ENCODE measurements at regions not wholly inside any gene's neighbourhood (a gene's known extent, or its start where the extent isn't known, plus 50 kb on each side); places are given as distances from the start of the nearest gene placed in this dataset.

GRCh38 chr3:177281292-177282118 is 84.2 kb upstream of the TBL1XR1 start:
- DNase-seq: peak; percentile 63
- Histone ChIP-seq H3K36me3 (replicated peaks in 1 of 2; ENCODE audit: control extremely low read depth in 1 of 2, control insufficient read depth in 1 of 2, extremely low read depth in 1 of 2, insufficient read depth in 2 of 2, low read length in 1 of 2) (no peaks in the 10 kb centered on the region), H3K9me3 (ENCODE audit: control extremely low read depth in 1 of 3, control insufficient read depth in 2 of 3, insufficient read depth in 1 of 3, low read length in 2 of 3) (peaks cover 0 to 11% (median 6%) of the 10 kb centered on the region in 3 donors), H4K20me1 (ENCODE audit: control insufficient read depth, insufficient read depth, low read length, poor library complexity, severe bottlenecking) (no peaks in the 10 kb centered on the region), H3K27me3 (replicated peaks in 1 of 4; ENCODE audit: control extremely low read depth in 1 of 4, control insufficient read depth in 3 of 4, insufficient read depth in 4 of 4, low read length in 3 of 4) (no peaks in the 10 kb centered on the region), H3K27ac (ENCODE audit: low read length in 2 of 2) (peak overlapping the region; percentile 17 to 63), H3K4me2 (replicated peaks; ENCODE audit: low read depth, low read length, poor library complexity, severe bottlenecking) (peak overlapping the region; percentile 38), H3K4me3 (ENCODE audit: control extremely low read depth in 1 of 5, extremely low read depth in 1 of 5, insufficient read depth in 1 of 5, low read depth in 2 of 5, low read length in 4 of 5) (no peak overlapping the region), H3K4me1 (ENCODE audit: control insufficient read depth in 2 of 2, insufficient read depth in 2 of 2, low read length in 2 of 2) (peaks cover 19 to 20% of the 10 kb centered on the region in 2 donors), H3K9ac (ENCODE audit: low read length) (no peak overlapping the region), H2AFZ (ENCODE audit: insufficient read depth, low read depth, low read length, poor library complexity, severe bottlenecking) (peak overlapping the region; percentile 55), H3K79me2 (ENCODE audit: control insufficient read depth, insufficient read depth, low read length) (no peaks in the 10 kb centered on the region)
- intact Hi-C loops (cut with micrococcal nuclease): no loop called here
- WGBS (ENCODE audit: insufficient coverage): no CpG with 5 or more reads among the region's 7 CpGs
- TF ChIP-seq, protein P1, sequence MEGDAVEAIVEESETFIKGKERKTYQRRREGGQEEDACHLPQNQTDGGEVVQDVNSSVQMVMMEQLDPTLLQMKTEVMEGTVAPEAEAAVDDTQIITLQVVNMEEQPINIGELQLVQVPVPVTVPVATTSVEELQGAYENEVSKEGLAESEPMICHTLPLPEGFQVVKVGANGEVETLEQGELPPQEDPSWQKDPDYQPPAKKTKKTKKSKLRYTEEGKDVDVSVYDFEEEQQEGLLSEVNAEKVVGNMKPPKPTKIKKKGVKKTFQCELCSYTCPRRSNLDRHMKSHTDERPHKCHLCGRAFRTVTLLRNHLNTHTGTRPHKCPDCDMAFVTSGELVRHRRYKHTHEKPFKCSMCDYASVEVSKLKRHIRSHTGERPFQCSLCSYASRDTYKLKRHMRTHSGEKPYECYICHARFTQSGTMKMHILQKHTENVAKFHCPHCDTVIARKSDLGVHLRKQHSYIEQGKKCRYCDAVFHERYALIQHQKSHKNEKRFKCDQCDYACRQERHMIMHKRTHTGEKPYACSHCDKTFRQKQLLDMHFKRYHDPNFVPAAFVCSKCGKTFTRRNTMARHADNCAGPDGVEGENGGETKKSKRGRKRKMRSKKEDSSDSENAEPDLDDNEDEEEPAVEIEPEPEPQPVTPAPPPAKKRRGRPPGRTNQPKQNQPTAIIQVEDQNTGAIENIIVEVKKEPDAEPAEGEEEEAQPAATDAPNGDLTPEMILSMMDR (IDR thresholded peaks at IDR 0.05): no peak
- TF ChIP-seq EZH2 (IDR thresholded peaks at IDR 0.05; ENCODE audit: borderline replicate concordance, insufficient read depth, low read depth, low read length, poor library complexity, severe bottlenecking): no peak
- CTCF ChIA-PET: interaction anchor here (1.0 kb wide), 1 partner anchor 231 kb away, joined by 3 read pairs; no protein-coding TSS in a partner anchor
- Mint-ChIP-seq H3K4me3 (peak overlapping the region; percentile 58), H3K27me3 (no peaks in the 10 kb centered on the region), H3K9me3 (ENCODE audit: insufficient read depth) (peaks cover 3% of the 10 kb centered on the region), H3K4me1 (peaks cover 27% of the 10 kb centered on the region), H3K27ac (peak overlapping the region; percentile 84)
- ATAC-seq (ENCODE audit: low read depth): peak; percentile 72
- POLR2A ChIA-PET: interaction anchor here (0.6 kb wide), 1 partner anchor 59 kb away, joined by 8 read pairs; no protein-coding TSS in a partner anchor

DNA sequence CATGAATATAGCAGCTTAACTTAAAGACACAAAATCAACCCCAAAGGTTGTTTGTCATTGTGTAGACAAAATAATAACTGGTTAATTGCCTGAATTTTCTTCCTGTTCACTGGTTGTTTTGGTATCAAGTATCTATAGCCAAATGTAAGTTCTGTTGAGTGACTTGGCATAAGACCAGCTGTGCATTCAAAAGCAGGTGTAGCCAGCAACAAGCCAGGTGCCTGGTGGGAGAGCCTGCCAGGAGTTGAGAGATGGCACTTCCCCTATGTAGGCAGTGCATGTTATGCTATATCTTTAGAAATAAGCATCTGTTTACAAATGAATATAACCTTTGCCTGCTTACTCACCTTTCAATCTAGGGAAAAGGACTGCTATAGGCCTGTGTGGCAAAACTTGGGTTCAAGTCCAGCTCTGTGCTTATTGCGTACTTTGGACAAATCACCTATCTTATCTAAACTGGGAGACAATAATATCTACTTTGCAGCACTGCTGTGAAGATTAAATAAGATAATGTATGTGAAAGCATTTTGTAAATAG is 84.9 kb upstream of the TBL1XR1 start:
- intact Hi-C loops (cut with micrococcal nuclease): no loop called here
- Histone ChIP-seq H3K4me3 (ENCODE audit: control extremely low read depth in 1 of 5, extremely low read depth in 1 of 5, insufficient read depth in 1 of 5, low read depth in 2 of 5, low read length in 4 of 5) (no peak overlapping the region), H3K27me3 (replicated peaks in 1 of 4; ENCODE audit: control extremely low read depth in 1 of 4, control insufficient read depth in 3 of 4, insufficient read depth in 4 of 4, low read length in 3 of 4) (no peaks in the 10 kb centered on the region), H3K79me2 (ENCODE audit: control insufficient read depth, insufficient read depth, low read length) (no peaks in the 10 kb centered on the region), H3K4me1 (ENCODE audit: control insufficient read depth in 2 of 2, insufficient read depth in 2 of 2, low read length in 2 of 2) (peaks cover 19 to 20% of the 10 kb centered on the region in 2 donors), H3K9ac (ENCODE audit: low read length) (no peak overlapping the region), H3K27ac (ENCODE audit: low read length in 2 of 2) (peak overlapping the region in 1 of 2 donors; percentile 63), H2AFZ (ENCODE audit: insufficient read depth, low read depth, low read length, poor library complexity, severe bottlenecking) (no peak overlapping the region), H3K36me3 (replicated peaks in 1 of 2; ENCODE audit: control extremely low read depth in 1 of 2, control insufficient read depth in 1 of 2, extremely low read depth in 1 of 2, insufficient read depth in 2 of 2, low read length in 1 of 2) (no peaks in the 10 kb centered on the region), H4K20me1 (ENCODE audit: control insufficient read depth, insufficient read depth, low read length, poor library complexity, severe bottlenecking) (no peaks in the 10 kb centered on the region), H3K9me3 (ENCODE audit: control extremely low read depth in 1 of 3, control insufficient read depth in 2 of 3, insufficient read depth in 1 of 3, low read length in 2 of 3) (peaks cover 0 to 11% (median 6%) of the 10 kb centered on the region in 3 donors), H3K4me2 (replicated peaks; ENCODE audit: low read depth, low read length, poor library complexity, severe bottlenecking) (peak overlapping the region; percentile 38)
- H3K4me1 Mint-ChIP-seq: peaks cover 27% of the 10 kb centered on the region
- CTCF ChIA-PET: interaction anchor here (1.0 kb wide), 1 partner anchor 231 kb away, joined by 3 read pairs; no protein-coding TSS in a partner anchor
- peak overlapping the region; percentile 35 for H3K4me3 Mint-ChIP-seq
- no peak for ATAC-seq (ENCODE audit: low read depth)
- no CpG with 5 or more reads among the region's 1 CpG for WGBS (ENCODE audit: insufficient coverage)
- peaks cover 3% of the 10 kb centered on the region for H3K9me3 Mint-ChIP-seq (ENCODE audit: insufficient read depth)
- H3K27ac Mint-ChIP-seq: peak overlapping the region; percentile 79
- H3K27me3 Mint-ChIP-seq: no peaks in the 10 kb centered on the region
- POLR2A ChIA-PET: interaction anchor here (0.5 kb wide), 1 partner anchor 24 kb away, joined by 3 read pairs; no protein-coding TSS in a partner anchor
- no peak for DNase-seq
- TF ChIP-seq EZH2 (IDR thresholded peaks at IDR 0.05; ENCODE audit: borderline replicate concordance, insufficient read depth, low read depth, low read length, poor library complexity, severe bottlenecking): no peak
- TF ChIP-seq, protein P1 (IDR thresholded peaks at IDR 0.05): no peak
